Left ventricle myocardium superior (tissue), 1 donor: ENCODE measurements at regions not wholly inside any gene's neighbourhood (a gene's known extent, or its start where the extent isn't known, plus 50 kb on each side); places are given as distances from the start of the nearest gene placed in this dataset.
"Not testable (repeated sequence)": the region's sequence is repeated elsewhere in the genome, so short reads cannot be mapped to it uniquely, and the experiment has no call there.

ENCODE experiments used
- ATAC-seq: fragments of 200-7000 bp; cut with Tn5 transposase; one replicate; pipeline ENCODE4 v1.9.1; 2020; ENCODE audit warnings: mild to moderate bottlenecking, moderate library complexity
- DNase-seq: peaks from one replicate; pipeline ENCODE4 v3.0.0-alpha.2; 2020
- intact Hi-C: fragments of 100-400 bp; cut with micrococcal nuclease; formaldehyde crosslinking; loops from one replicate; pipeline ENCODE4 v1.11.0; 2022
- donor health status: DM: no; HTN: yes; CAD: no; lungs with severe emphysema.

- no peak for DNase-seq
- no peak for ATAC-seq
- intact Hi-C loops: no loop called here
These were observed 52.3 kb upstream of the FAT4 start for GRCh38 chr4:125262502-125262901.

GRCh38 chr4:125262079-125262478 is 52.7 kb upstream of the FAT4 start:
- intact Hi-C loops: no loop called here
- ATAC-seq (no peak), DNase-seq (no peak)

GRCh38 chr4:125254106-125254505 is 60.6 kb upstream of the FAT4 start:
- no peak for DNase-seq
- ATAC-seq: no peak
- intact Hi-C loops: no loop called here

GRCh38 chr4:125244848-125245450 is 69.8 kb upstream of the FAT4 start:
- DNase-seq (no peak), ATAC-seq (no peak)
- intact Hi-C loops: loop anchor here (2.0 kb wide), 1 partner anchor 912 kb away; no protein-coding TSS in a partner anchor

GRCh38 chr4:125243789-125244397 is 70.9 kb upstream of the FAT4 start:
- ATAC-seq (no peak), DNase-seq (no peak)
- intact Hi-C loops: loop anchor here (2.0 kb wide), 1 partner anchor 911 kb away; no protein-coding TSS in a partner anchor

GRCh38 chr4:125235971-125236370 is 78.8 kb upstream of the FAT4 start:
- no peak for ATAC-seq
- DNase-seq: no peak
- intact Hi-C loops: no loop called here

- ATAC-seq (no peak), DNase-seq (no peak)
- intact Hi-C loops: no loop called here
These were observed 83.1 kb upstream of the FAT4 start for GRCh38 chr4:125231661-125232060.

GRCh38 chr4:125229596-125230058 is 85.1 kb upstream of the FAT4 start:
- intact Hi-C loops: no loop called here
- DNase-seq: no peak
- no peak for ATAC-seq

- DNase-seq: no peak
- no peak for ATAC-seq
- intact Hi-C loops: no loop called here
These were observed 88.9 kb upstream of the FAT4 start for GRCh38 chr4:125225806-125226205.

GRCh38 chr4:125200556-125200955 is 114.2 kb upstream of the FAT4 start:
- no peak for DNase-seq
- ATAC-seq: no peak
- intact Hi-C loops: no loop called here

- ATAC-seq: no peak
- intact Hi-C loops: no loop called here
- DNase-seq: no peak
These were observed 115.8 kb upstream of the FAT4 start for GRCh38 chr4:125198916-125199315.

- DNase-seq, ATAC-seq, intact Hi-C loops: not testable (repeated sequence)
These were observed 122.8 kb upstream of the FAT4 start for GRCh38 chr4:125191874-125192459.

GRCh38 chr4:125191232-125191631 is 123.5 kb upstream of the FAT4 start:
- intact Hi-C loops: no loop called here
- ATAC-seq (no peak), DNase-seq (no peak)

- peak; percentile 27 for ATAC-seq
- no peak for DNase-seq
- intact Hi-C loops: no loop called here
These were observed 127.3 kb upstream of the FAT4 start for GRCh38 chr4:125187226-125188176.

GRCh38 chr4:125184116-125184515 is 130.6 kb upstream of the FAT4 start:
- ATAC-seq (no peak), DNase-seq (no peak)
- intact Hi-C loops: no loop called here

GRCh38 chr4:125181804-125182203 is 133.0 kb upstream of the FAT4 start:
- intact Hi-C loops: no loop called here
- DNase-seq (no peak), ATAC-seq (no peak)

GRCh38 chr4:125179727-125180126 is 135.0 kb upstream of the FAT4 start:
- no peak for DNase-seq
- intact Hi-C loops: no loop called here
- no peak for ATAC-seq

- DNase-seq: no peak
- no peak for ATAC-seq
- intact Hi-C loops: no loop called here
These were observed 145.6 kb upstream of the FAT4 start for GRCh38 chr4:125169192-125169591.

- DNase-seq (no peak), ATAC-seq (no peak)
- intact Hi-C loops: no loop called here
These were observed 146.2 kb upstream of the FAT4 start for GRCh38 chr4:125168531-125168930.

GRCh38 chr4:125166012-125166411 is 148.7 kb upstream of the FAT4 start:
- ATAC-seq, intact Hi-C loops, DNase-seq: not testable (repeated sequence)
